Activated CD4-positive, alpha-beta T cell treated with anti-CD3 and anti-CD28 coated beads, Interleukin-2, amount 50 U/mL, for 4 hours (primary cell): ENCODE measurements at regions not wholly inside any gene's neighbourhood (a gene's known extent, or its start where the extent isn't known, plus 50 kb on each side); places are given as distances from the start of the nearest gene placed in this dataset.

ENCODE experiments used
- DNase-seq, 2 experiments: peaks; one replicate each; pipeline ENCODE4 v3.0.0-alpha.2; 2020

- no peak for DNase-seq
Observed at GRCh38 chr3:17979252-17979651, 236.8 kb upstream of the TBC1D5 start.

- DNase-seq = no peak
Observed at GRCh38 chr3:17974206-17974841, 231.9 kb upstream of the TBC1D5 start.

- DNase-seq = no peak
Observed at GRCh38 chr3:17972959-17973906, 230.8 kb upstream of the TBC1D5 start.

- DNase-seq = no peak
Observed at GRCh38 chr3:17972476-17972875, 230.0 kb upstream of the TBC1D5 start.

GRCh38 chr3:17972030-17972429, 229.6 kb upstream of the TBC1D5 start:
- no peak for DNase-seq

- DNase-seq = no peak
Observed at GRCh38 chr3:17969985-17970568, 227.6 kb upstream of the TBC1D5 start.

GRCh38 chr3:17969244-17969643, 226.8 kb upstream of the TBC1D5 start:
- DNase-seq = no peak

- no peak for DNase-seq
Observed at GRCh38 chr3:17967953-17968607, 225.6 kb upstream of the TBC1D5 start.

GRCh38 chr3:17967111-17967510, 224.7 kb upstream of the TBC1D5 start:
- DNase-seq = no peak

- DNase-seq = no peak
Observed at GRCh38 chr3:17965331-17965730, 222.9 kb upstream of the TBC1D5 start.

- no peak for DNase-seq
Observed at GRCh38 chr3:17964108-17964507, 221.7 kb upstream of the TBC1D5 start.

GRCh38 chr3:17955411-17955810, 213.0 kb upstream of the TBC1D5 start:
- no peak for DNase-seq

GRCh38 chr3:17954801-17955200, 212.4 kb upstream of the TBC1D5 start:
- DNase-seq = no peak

GRCh38 chr3:17951241-17951640, 208.8 kb upstream of the TBC1D5 start:
- DNase-seq = no peak

GRCh38 chr3:17949101-17949500, 206.7 kb upstream of the TBC1D5 start:
- DNase-seq = no peak

GRCh38 chr3:17947833-17948232, 205.4 kb upstream of the TBC1D5 start:
- no peak for DNase-seq

GRCh38 chr3:17946619-17947018, 204.2 kb upstream of the TBC1D5 start:
- no peak for DNase-seq

- no peak for DNase-seq
Observed at GRCh38 chr3:17945799-17946399, 203.5 kb upstream of the TBC1D5 start.

GRCh38 chr3:17945018-17945798, 202.8 kb upstream of the TBC1D5 start:
- DNase-seq = no peak

- DNase-seq = no peak
Observed at GRCh38 chr3:17942856-17943255, 200.4 kb upstream of the TBC1D5 start.

- no peak for DNase-seq
Observed at GRCh38 chr3:17941766-17942165, 199.3 kb upstream of the TBC1D5 start.

- DNase-seq = no peak
Observed at GRCh38 chr3:17941152-17941551, 198.7 kb upstream of the TBC1D5 start.
